Spleen (tissue), 7 donors: ENCODE measurements at regions not wholly inside any gene's neighbourhood (a gene's known extent, or its start where the extent isn't known, plus 50 kb on each side); places are given as distances from the start of the nearest gene placed in this dataset.

Experiments used
- CTCF ChIP-seq, 11 experiments: fragments of 200-600 bp in 7 of 11; fragments of 450-650 bp in 4 of 11; sonication (generic) in 4 of 11; IDR thresholded peaks in 8 of 11; conservative IDR thresholded peaks in 3 of 11; 1 replicate in 7 of 11; 2 replicates in 4 of 11; pipeline versions ENCODE4 v1.4.0 to v1.8.0; 2016 to 2021; ENCODE audit warnings: antibody characterized with exemption in 11 of 11, inconsistent platforms in 4 of 11, mild to moderate bottlenecking in 1 of 11
- POLR2A ChIP-seq, 3 donors: fragments of 450-650 bp; IDR thresholded peaks; one replicate each; pipeline ENCODE4 v1.5.1; 2017; ENCODE audit warnings: antibody characterized with exemption in 3 of 3, mild to moderate bottlenecking in 1 of 3
- POLR2AphosphoS5 ChIP-seq, 3 donors: sonication (generic); formaldehyde crosslinking; IDR thresholded peaks; one replicate each; pipeline ENCODE4 v1.5.1; 2017; ENCODE audit warnings: antibody characterized with exemption in 3 of 3
- donor health status: DM: no; HTN: no; CAD: no; lungs with moderate emphysema.
- donor health status: DM: no; HTN: no; CAD: no.
- donor health status: DM: no; HTN: no; CAD: no.

DNA sequence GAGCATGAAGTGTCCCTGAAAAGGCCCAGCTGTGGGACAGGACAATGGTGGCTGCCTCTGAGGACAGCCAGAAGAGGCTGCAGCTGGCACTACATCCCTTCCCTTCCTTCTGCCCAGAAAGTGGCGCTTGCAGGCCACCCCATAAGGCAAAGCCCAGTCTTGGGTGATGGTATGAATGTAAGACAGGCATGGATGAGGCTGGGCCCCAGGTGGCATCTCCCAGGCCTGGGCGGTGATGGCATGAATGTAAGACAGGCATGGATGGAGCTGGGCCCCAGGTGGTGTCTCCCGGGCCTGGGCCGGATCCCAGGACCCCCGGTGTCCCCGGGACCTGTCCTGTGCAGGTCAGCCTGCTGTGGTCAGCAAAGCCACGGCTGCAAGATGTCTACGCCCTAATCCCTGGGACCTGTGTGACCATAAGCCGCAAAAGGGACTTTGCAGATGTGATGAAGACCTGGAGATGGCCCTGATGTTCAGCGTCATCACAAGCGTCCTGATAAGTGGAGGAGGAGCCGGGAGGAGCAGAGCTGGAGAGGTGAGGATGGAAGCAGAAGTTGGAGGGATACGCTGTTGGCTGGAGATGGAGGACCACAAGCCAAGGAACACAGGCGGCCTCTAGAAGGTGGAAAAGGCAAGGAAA, 181.1 kb downstream of the CTTN start:
- TF ChIP-seq CTCF (IDR thresholded peaks at IDR 0.05 in 8 of 11, conservative IDR thresholded peaks at IDR 0.05 in 3 of 11) (no peak), POLR2AphosphoS5 (IDR thresholded peaks at IDR 0.05) (no peak), POLR2A (IDR thresholded peaks at IDR 0.05) (no peak)
